Suprapubic skin (tissue), 3 donors: ENCODE measurements at regions not wholly inside any gene's neighbourhood (a gene's known extent, or its start where the extent isn't known, plus 50 kb on each side); places are given as distances from the start of the nearest gene placed in this dataset.

ENCODE experiments used
- CTCF ChIP-seq, 2 donors: fragments of 200-600 bp in 1 of 2; fragments of 450-650 bp in 1 of 2; sonication (generic) in 1 of 2; IDR thresholded peaks; one replicate each; pipeline ENCODE4 v1.5.1; 2016 to 2019; ENCODE audit warnings: antibody characterized with exemption in 2 of 2, mild to moderate bottlenecking in 1 of 2, moderate library complexity in 1 of 2
- EP300 ChIP-seq: sonication (generic); formaldehyde crosslinking; IDR thresholded peaks from one replicate; pipeline ENCODE4 v1.6.1; 2017; ENCODE audit warnings: antibody characterized with exemption
- POLR2A ChIP-seq, 2 donors: fragments of 450-650 bp; IDR thresholded peaks; one replicate each; pipeline ENCODE4 v1.6.1; 2017; ENCODE audit warnings: antibody characterized with exemption in 2 of 2, mild to moderate bottlenecking in 2 of 2, moderate library complexity in 2 of 2

DNA sequence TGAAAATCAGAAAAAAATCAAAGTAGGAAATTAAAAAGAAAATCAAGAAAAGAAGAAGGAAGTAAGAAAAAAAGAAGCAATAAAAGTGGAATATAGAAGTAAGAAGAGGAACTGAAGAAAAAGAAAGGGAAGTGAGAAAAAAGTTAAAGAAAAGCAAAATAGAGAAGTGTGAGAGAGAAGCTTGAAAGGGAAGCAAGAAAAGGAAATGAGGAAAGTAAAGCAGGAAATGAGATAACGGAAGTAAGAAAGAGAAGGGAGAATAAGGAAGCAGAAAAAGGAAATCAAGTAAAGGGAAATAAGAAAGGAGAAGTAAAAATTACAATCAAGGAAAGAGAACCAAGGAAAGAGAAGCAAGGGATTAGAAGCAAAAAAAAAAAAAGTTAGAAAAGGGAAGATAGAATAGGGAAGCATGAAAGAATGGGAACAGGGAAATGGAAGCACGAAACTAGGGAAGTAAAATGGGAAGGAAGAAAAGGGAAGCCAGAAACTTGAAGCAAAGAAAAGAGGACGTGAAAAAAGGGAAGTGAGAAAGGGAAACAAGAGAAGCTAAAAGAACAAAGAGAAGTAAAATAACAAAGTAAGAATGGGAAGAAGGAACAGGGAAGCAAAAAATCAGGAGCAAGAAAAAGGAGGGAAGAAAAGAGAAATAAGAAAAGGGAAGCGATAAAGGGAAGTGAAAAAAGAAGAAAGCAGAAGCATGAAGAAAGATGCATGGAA, 243.3 kb upstream of the NCKAP5 start:
- TF ChIP-seq POLR2A (IDR thresholded peaks at IDR 0.05) = no peak
- TF ChIP-seq CTCF (IDR thresholded peaks at IDR 0.05) = no peak
- no peak for TF ChIP-seq EP300
